ENCODE measurements at regions not wholly inside any gene's neighbourhood (a gene's known extent, or its start where the extent isn't known, plus 50 kb on each side); places are given as distances from the start of the nearest gene placed in this dataset.

GRCh38 chr17:17416400-17417360, 60.1 kb upstream of the MED9 start (continued):
- TF ChIP-seq ZNF460 (CRISPR knock-in tag; IDR thresholded peaks at IDR 0.05; ENCODE audit: borderline replicate concordance) (no peak), DPF2 (CRISPR knock-in tag; IDR thresholded peaks at IDR 0.05; ENCODE audit: borderline replicate concordance, low read depth) (no peak; the same call in 1 of the 2 replicates), KLF6 (CRISPR knock-in tag; IDR thresholded peaks at IDR 0.05) (no peak; the same call in 1 of the 2 replicates), ZNF615 (CRISPR knock-in tag; IDR thresholded peaks at IDR 0.05; ENCODE audit: borderline replicate concordance) (no peak), GMEB1 (CRISPR knock-in tag; IDR thresholded peaks at IDR 0.05; ENCODE audit: borderline replicate concordance) (no peak), ZNF562 (CRISPR knock-in tag; IDR thresholded peaks at IDR 0.05; ENCODE audit: borderline replicate concordance) (no peak), ZFP91 (CRISPR knock-in tag; IDR thresholded peaks at IDR 0.05; ENCODE audit: borderline replicate concordance) (peak; percentile 42; the same call in 1 of the 2 replicates), TFDP2 (CRISPR knock-in tag; IDR thresholded peaks at IDR 0.05) (0 out of 2 replicates have a peak, but pooled peaks have one; percentile 41), NFIB (CRISPR knock-in tag; IDR thresholded peaks at IDR 0.05; ENCODE audit: borderline replicate concordance) (no peak), ZNF770 (CRISPR knock-in tag; IDR thresholded peaks at IDR 0.05) (no peak), HNF1B (CRISPR knock-in tag; IDR thresholded peaks at IDR 0.05) (peak; percentile 42; the same call in 1 of the 2 replicates), HOXA3 (CRISPR knock-in tag; IDR thresholded peaks at IDR 0.05) (peak; percentile 87), SMC3 (IDR thresholded peaks at IDR 0.05; ENCODE audit: low read length) (peak; percentile 18; the same call in 1 of the 2 replicates), FOXK1 (CRISPR knock-in tag; IDR thresholded peaks at IDR 0.05; ENCODE audit: borderline replicate concordance, low read depth) (peak; percentile 52; the same call in 1 of the 2 replicates), ZSCAN5A (CRISPR knock-in tag; IDR thresholded peaks at IDR 0.05; ENCODE audit: borderline replicate concordance) (no peak), NR2F1 (CRISPR knock-in tag; IDR thresholded peaks at IDR 0.05) (peak in 1 of 2 experiments; percentile 51; a peak in 1 of 4 replicates), ZNF33B (CRISPR knock-in tag; IDR thresholded peaks at IDR 0.05) (no peak)
